ENCODE measurements at regions not wholly inside any gene's neighbourhood (a gene's known extent, or its start where the extent isn't known, plus 50 kb on each side); places are given as distances from the start of the nearest gene placed in this dataset.
"Not testable (repeated sequence)": the region's sequence is repeated elsewhere in the genome, so short reads cannot be mapped to it uniquely, and the experiment has no call there.

- no peak for DNase-seq (ENCODE audit: low read depth)
Measured at GRCh38 chr9:106758911-106759310, 104.1 kb upstream of the ZNF462 start.

- DNase-seq (ENCODE audit: low read depth): no peak
Measured at GRCh38 chr9:106761493-106761892, 101.5 kb upstream of the ZNF462 start.

- no peak for DNase-seq (ENCODE audit: low read depth)
Measured at GRCh38 chr9:106766616-106767015, 96.3 kb upstream of the ZNF462 start.

GRCh38 chr9:106769331-106769730 is 93.6 kb upstream of the ZNF462 start:
- no peak for DNase-seq (ENCODE audit: low read depth)

- DNase-seq (ENCODE audit: low read depth): no peak
Measured at GRCh38 chr9:106771608-106772007, 91.4 kb upstream of the ZNF462 start.

- no peak for DNase-seq (ENCODE audit: low read depth)
Measured at GRCh38 chr9:106772523-106773290, 90.3 kb upstream of the ZNF462 start.

- DNase-seq (ENCODE audit: low read depth): no peak
Measured at GRCh38 chr9:106773750-106774149, 89.2 kb upstream of the ZNF462 start.

- DNase-seq (ENCODE audit: low read depth): no peak
Measured at GRCh38 chr9:106775960-106776359, 87.0 kb upstream of the ZNF462 start.

- DNase-seq (ENCODE audit: low read depth): no peak
Measured at GRCh38 chr9:106779796-106780195, 83.2 kb upstream of the ZNF462 start.

- DNase-seq (ENCODE audit: low read depth): no peak
Measured at GRCh38 chr9:106783121-106783520, 79.8 kb upstream of the ZNF462 start.

- no peak for DNase-seq (ENCODE audit: low read depth)
Measured at GRCh38 chr9:106784076-106784475, 78.9 kb upstream of the ZNF462 start.

- no peak for DNase-seq (ENCODE audit: low read depth)
Measured at GRCh38 chr9:106785200-106785599, 77.8 kb upstream of the ZNF462 start.

- not testable (repeated sequence) for DNase-seq (ENCODE audit: low read depth)
Measured at GRCh38 chr9:106788021-106788420, 74.9 kb upstream of the ZNF462 start.

GRCh38 chr9:106795031-106795430 is 67.9 kb upstream of the ZNF462 start:
- DNase-seq (ENCODE audit: low read depth): no peak

GRCh38 chr9:106796771-106797170 is 66.2 kb upstream of the ZNF462 start:
- no peak for DNase-seq (ENCODE audit: low read depth)

GRCh38 chr9:106797299-106797698 is 65.7 kb upstream of the ZNF462 start:
- no peak for DNase-seq (ENCODE audit: low read depth)

GRCh38 chr9:106798016-106798799 is 64.8 kb upstream of the ZNF462 start:
- no peak for DNase-seq (ENCODE audit: low read depth)

GRCh38 chr9:106799152-106799551 is 63.8 kb upstream of the ZNF462 start:
- no peak for DNase-seq (ENCODE audit: low read depth)

GRCh38 chr9:106800701-106801270 is 62.2 kb upstream of the ZNF462 start:
- no peak for DNase-seq (ENCODE audit: low read depth)

- DNase-seq (ENCODE audit: low read depth): no peak
Measured at GRCh38 chr9:106801816-106802215, 61.1 kb upstream of the ZNF462 start.
